GM21390 (cell line): ENCODE measurements at regions not wholly inside any gene's neighbourhood (a gene's known extent, or its start where the extent isn't known, plus 50 kb on each side); places are given as distances from the start of the nearest gene placed in this dataset.
"Not testable (repeated sequence)": the region's sequence is repeated elsewhere in the genome, so short reads cannot be mapped to it uniquely, and the experiment has no call there.

ENCODE experiments used
- ATAC-seq: cut with Tn5 transposase; IDR thresholded peaks from one replicate; pipeline ENCODE4 v1.9.1; 2021; ENCODE audit not compliant: unreplicated experiment

- no peak for ATAC-seq
These were observed 67.8 kb upstream of the UXS1 start for GRCh38 chr2:106261871-106262321.

DNA sequence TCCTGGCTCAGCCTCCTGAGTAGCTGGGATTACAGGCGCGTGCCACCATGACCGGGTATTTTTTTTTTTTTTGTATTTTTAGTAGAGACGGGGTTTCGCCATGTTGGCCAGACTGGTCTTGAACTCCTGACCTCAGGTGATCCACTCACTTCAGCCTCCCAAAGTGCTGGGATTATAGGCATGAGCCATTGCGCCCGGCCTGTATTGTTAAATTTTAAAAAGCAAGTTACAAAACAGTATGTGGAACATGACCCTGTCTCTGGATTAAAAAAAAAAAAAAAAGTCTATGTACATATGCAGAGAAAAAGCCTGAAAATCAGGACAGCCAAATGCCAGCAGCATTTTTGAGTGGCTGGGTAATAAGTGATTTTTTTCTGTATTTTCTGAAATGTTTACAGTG lies 64.8 kb upstream of the UXS1 start:
- not testable (repeated sequence) for ATAC-seq

DNA sequence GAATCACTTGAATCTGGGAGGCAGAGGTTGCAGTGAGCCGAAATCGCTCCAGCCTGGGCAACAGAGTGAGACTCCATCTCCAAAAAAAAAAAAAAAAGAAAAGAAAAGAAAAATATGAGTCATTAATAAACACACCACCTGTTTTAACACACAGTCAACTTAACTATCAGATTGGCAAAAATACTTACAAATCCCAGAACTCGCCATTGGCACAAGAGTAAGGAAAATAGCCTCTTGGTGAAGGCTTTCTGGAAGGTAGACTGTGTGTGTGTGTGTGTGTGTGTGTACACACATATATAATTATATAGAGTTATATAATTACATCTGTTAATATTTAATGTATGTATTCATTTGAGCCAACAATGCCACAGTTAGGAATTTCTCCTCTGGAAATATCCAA lies 63.7 kb upstream of the UXS1 start:
- no peak for ATAC-seq

DNA sequence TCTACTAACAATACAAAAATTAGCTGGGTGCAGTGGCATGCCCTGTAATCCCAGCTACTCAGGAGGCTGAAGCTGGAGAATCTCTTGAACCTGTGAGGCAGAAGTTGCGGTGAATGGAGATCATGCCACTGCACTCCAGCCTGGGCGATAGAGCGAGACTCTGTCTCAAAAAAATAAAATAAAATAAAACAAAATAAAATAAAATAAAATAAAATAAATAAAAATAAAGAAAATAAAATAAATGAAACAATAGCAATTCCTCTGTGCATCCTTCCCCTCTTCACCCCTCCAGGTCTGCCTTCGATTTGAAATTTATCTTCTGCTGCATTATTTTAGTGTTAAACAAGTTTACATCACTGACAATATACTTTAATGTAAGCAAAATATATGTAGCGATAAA lies 63.0 kb upstream of the UXS1 start:
- ATAC-seq: no peak

DNA sequence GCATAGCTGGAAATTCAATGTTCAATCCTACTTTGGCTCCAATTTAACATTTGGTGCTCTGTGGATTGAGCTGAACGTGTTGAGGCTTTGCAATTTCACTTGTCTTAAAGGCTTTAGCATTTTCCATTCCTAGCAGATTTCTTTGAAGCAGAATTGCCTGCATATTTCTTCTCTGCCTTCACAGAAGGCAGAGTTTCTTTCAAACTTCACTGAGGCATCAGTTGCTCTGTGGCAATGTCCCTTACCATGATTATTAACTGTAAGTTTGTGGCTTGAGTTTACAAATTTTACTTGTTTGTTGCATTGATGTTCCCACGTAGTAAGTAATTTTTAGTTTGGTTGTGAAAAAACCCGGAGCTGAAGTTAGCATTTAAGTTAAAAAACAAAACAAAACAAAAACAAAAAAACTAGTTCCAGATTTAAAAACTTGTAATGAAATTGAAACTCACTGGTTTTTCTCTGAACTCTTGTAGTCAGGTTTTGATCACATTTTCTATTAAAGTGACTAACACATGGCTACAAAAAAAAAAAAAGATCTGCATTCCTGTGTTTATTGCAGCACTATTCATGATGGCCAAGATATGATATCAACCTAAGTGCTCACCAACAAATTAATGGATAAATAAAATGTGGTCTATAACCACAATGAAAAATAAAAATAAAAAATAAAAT lies 55.2 kb upstream of the UXS1 start:
- ATAC-seq: peak; percentile 18

DNA sequence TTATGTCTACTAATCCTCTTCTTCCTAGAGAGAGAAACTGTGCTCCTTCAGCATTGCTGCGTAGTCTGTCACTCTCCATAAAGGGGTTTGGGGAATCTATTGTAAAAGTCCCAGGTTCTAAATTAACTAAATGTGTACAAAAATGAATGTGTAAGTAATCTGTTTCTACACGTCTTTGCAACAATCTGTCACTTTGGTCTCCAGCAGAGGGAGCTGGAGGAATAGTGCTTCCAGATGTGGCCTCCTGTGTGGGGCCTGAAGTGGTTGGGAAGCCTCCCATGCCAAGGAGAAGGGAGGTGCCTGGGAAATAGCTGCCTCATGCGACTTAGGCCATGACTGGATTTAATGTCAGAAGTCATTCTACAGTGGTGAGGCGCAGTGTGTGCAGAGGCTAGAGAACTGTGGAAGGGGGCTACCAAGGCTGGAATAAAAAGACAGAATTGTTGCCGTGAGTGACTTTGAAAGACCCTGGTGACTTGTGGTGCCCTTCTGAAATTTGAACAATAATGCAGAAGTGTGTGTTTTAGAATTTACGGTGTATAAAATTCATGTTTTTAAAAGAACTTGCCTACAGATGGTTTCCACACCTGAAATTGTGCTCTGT lies 54.5 kb upstream of the UXS1 start:
- ATAC-seq: peak; percentile 64
